NCI-H460 (cell line): ENCODE measurements at regions not wholly inside any gene's neighbourhood (a gene's known extent, or its start where the extent isn't known, plus 50 kb on each side); places are given as distances from the start of the nearest gene placed in this dataset.
"Not testable (repeated sequence)": the region's sequence is repeated elsewhere in the genome, so short reads cannot be mapped to it uniquely, and the experiment has no call there.

Experiments
- DNase-seq: peaks from one replicate; pipeline ENCODE4 v3.0.0-alpha.2; 2016; ENCODE audit warnings: low read depth; ENCODE audit errors: extremely low read depth

GRCh38 chr4:25981749-25982148 lies 67.7 kb downstream of the SMIM20 start:
- no peak for DNase-seq

- DNase-seq: no peak
Measured at GRCh38 chr4:25982962-25983361, 68.9 kb downstream of the SMIM20 start.

- DNase-seq: no peak
Measured at GRCh38 chr4:25984266-25984665, 70.2 kb downstream of the SMIM20 start.

DNA sequence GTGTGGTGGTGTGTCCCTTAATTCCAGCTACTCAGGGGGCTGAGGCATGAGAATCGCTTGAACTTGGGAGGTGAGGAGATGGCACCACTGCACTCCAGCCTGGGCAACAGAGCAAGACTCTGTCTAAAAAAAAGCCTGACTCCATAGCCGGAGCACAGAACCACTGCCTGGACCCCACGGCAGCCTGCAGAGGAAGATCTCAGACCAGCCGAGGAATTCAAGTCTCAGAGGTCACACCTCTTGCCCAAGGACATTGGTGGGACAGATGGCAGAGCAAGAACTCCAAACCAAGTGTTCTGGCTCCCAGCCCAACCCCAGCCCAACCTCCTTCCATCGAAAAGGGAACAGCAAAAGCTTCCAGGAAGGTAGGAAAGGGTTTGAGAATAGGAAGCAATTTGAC lies 70.8 kb downstream of the SMIM20 start:
- no peak for DNase-seq

DNA sequence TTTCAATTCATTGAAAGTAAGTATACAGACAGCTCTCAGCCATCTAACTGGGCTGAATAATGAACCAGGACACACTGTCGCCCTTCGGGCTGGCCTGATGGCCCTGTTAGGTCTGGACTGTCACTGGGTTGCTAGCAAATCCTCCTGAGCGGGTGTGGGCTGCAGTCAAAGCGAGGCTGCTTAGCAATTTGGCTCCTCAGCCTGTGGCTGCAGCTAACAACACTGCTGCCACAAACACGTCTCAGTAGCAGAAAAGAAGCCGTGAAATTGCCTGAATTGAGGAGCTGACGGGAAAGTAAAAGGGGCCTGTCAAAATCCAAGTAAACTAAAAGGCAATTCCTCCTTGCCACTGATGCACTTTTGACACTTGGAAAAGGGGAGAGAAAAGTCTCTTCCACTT lies 72.8 kb downstream of the SMIM20 start:
- no peak for DNase-seq

- no peak for DNase-seq
Measured at GRCh38 chr4:25991340-25991739, 77.3 kb downstream of the SMIM20 start.

- DNase-seq: no peak
Measured at GRCh38 chr4:25993395-25994185, 79.6 kb downstream of the SMIM20 start.

GRCh38 chr4:25994577-25994976 lies 80.6 kb downstream of the SMIM20 start:
- not testable (repeated sequence) for DNase-seq

DNA sequence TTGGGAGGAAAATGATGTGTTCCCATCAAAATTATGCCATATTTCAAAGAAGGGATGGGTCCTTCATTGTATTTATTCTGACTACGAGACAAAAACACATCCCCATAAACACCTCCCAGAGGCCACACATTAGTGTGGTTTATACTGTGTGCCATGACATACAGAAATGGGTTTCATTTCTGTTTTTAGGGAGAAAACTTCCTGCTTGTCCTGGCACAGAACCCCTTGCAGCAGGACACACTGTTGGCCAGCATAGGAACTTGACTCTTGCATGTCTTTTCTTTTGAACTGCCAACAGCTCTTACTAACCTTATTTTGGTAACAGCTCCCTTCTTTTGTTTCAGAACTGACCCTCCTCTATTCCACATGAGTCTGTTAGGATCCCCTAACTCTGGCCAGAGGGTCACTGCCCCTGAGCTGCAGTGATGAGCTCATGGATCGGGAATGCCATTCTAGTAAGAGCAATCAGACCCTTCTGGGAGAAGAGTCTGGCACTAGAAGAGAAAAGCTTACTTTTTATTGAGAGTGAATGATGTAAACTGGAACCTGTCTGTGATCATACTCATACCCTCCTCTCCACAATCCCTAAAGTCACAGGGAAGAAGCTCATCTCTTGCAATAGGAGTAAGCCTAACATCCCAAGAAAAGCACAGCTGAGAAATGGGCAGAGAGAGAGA lies 86.4 kb downstream of the SMIM20 start:
- no peak for DNase-seq

DNA sequence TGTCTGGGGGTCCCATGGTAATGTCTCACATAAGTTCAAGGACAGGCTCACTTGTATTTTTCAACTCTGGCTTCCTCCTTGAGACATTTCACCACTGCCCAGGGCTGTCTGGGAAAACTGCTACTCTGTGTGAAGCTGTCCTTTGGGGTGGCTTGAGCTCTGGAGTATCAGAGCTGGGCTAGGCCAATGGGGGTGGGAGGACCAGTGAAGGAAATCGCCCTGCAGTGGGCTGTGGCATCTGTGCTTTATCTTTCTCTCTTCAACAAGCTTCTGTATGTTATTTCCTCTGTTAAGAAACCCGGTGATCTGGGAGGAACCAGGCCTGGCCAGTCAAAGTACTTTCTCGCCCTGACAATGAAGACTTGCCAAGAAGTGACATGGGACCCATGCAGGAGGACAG lies 87.4 kb downstream of the SMIM20 start:
- DNase-seq: no peak

DNA sequence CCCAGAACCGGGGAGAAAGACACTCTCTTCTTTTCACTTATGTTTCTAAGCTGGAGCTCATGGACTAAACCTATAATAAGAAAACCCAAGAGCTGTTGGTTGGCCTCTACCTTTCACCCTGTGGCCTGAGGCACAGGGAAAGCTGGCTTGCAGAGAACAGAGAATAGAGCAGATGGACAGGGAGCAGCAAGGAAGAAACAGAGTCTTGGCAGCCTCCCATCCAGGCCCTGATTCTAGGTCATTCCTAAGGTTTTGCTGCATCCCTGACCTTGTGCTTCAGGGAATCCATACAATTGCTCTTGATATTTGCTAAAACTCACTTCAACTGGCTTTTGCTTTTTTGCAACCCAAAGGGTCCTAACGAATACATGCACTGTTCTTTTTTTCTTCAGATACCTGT lies 87.8 kb downstream of the SMIM20 start:
- DNase-seq: no peak

- DNase-seq: no peak
Measured at GRCh38 chr4:26003056-26003455, 89.0 kb downstream of the SMIM20 start.

- DNase-seq: no peak
Measured at GRCh38 chr4:26004290-26004689, 90.3 kb downstream of the SMIM20 start.

GRCh38 chr4:26005764-26006163 lies 91.7 kb downstream of the SMIM20 start:
- DNase-seq: no peak

- no peak for DNase-seq
Measured at GRCh38 chr4:26008737-26009136, 94.7 kb downstream of the SMIM20 start.

DNA sequence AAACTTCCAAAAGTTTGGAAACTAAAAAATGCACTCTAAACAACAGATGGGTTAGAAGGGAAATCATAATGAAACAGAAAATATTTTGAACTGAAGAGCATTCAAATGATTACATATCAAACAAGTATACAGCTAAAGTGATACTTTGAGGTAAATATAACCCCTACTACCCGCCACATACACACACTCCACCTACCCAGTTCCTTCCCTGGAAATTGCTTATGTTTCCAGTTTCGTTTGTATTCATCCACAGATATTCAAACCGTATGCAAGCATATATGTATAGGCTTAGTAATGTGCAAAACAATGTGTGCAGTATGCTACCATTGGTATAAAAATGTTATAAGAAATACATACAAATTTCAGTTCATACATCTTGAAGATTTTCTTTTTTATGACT lies 95.5 kb downstream of the SMIM20 start:
- DNase-seq: no peak

DNA sequence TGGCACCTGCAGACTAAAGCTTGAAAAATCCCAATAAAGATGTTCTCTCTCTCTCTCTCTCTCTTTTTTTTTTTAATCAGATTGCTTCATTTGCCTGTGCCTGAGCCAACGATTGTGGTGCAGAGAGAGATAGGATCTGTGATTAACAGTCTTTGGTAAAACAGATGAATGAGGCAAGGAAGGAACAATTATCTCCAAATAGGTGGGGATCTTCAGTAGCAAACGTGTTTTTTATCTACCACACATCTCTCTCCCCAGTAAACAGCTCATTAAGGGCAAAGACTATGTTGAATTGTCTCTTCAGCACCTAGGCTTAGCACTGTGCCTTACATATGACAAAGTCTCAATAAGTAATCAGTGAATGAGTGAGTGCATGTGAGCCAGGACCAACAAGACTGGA lies 96.3 kb downstream of the SMIM20 start:
- DNase-seq: no peak

DNA sequence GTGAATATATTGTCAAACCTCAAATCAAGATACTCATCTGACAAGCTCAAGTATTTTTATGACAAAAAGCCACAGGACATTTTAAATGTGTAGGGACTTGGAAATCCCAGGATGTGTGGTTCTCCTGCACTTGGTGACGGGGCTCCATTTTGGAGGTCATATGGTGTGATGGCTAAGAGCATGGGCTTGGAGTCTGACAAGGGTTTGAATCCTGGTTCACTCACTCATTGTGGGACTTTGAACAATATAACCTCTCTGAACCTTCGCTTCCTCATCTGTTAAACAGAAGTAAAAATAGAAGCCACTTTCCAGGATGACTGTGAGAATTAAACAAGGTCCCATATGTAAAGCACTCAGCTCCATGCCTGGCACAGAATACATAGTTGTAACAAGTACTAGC lies 99.6 kb downstream of the SMIM20 start:
- no peak for DNase-seq

DNA sequence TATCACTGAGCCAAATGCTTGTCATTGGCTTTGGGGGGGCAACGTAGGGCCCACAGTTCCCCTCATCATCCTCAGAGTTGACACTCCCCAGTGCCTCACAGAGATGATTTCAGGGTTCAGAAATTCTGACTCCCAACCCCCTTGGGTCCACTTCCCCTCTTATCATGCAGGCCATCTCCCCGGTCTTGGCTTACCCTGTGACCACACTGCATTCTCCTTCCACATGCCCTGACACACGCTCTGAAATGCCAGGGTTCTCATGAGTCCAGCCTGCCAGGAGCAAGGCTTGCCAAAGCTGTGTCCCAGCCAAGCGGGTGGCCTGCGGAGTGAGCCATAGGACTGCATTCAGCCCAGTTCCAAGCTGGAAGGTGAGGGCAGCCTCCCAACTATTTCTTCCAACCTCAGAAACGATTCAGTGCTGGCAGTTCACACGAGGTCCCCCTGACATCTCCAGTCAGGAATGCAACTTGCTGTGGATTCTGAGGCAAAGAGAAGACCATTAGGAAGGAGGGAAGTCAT lies 101.2 kb downstream of the SMIM20 start:
- no peak for DNase-seq

DNA sequence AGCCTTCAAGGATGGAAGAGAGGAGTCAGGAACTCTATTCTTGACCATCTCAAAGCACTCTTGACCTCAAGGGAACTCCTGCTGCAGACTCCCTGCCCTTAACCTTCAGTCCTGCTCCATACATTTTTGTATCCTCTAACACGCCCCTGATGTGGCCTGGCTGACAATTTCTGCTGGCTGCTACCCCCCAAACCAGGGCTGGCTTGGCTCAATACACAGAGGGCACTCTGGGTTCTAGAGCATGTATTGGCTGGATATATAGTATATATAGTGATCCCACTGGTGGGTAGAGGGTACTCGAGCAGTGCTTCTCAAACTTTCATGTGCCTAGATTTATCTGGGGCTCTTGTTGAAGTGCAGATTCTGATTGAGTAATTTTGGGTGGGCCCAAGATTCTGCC lies 101.9 kb downstream of the SMIM20 start:
- no peak for DNase-seq

GRCh38 chr4:26017531-26017930 lies 103.5 kb downstream of the SMIM20 start:
- DNase-seq: no peak
